ENCODE measurements at regions not wholly inside any gene's neighbourhood (a gene's known extent, or its start where the extent isn't known, plus 50 kb on each side); places are given as distances from the start of the nearest gene placed in this dataset.

GRCh38 chr9:91026266-91026665 lies 224.6 kb downstream of the SYK start:
- ChIA-PET CTCF (interaction anchor here (1.7 kb wide), 1 partner anchor 11 kb away, joined by 5 read pairs; no protein-coding TSS in a partner anchor), POLR2A (no interaction called here)
- Histone ChIP-seq H3K27me3 (ENCODE audit: insufficient read depth) (no peaks in the 10 kb centered on the region), H3F3A (replicated peaks; ENCODE audit: insufficient read depth) (no peaks in the 10 kb centered on the region), H3K9ac (no peak overlapping the region), H3K27ac (ENCODE audit: low read depth in 2 of 2, low read length in 1 of 2) (no peak overlapping the region), H3K4me3 (ENCODE audit: low read depth in 2 of 2, low read length in 1 of 2) (no peak overlapping the region), H3K9me2 (no peaks in the 10 kb centered on the region), H3K36me3 (replicated peaks in 1 of 2; ENCODE audit: control insufficient read depth in 1 of 2, insufficient read depth in 2 of 2, low read length in 1 of 2) (no peaks in the 10 kb centered on the region), H3K79me2 (ENCODE audit: insufficient read depth) (no peaks in the 10 kb centered on the region), H3K4me2 (no peak overlapping the region), H2AFZ (ENCODE audit: low read depth) (no peak overlapping the region), H3K4me1 (ENCODE audit: control insufficient read depth in 1 of 2, insufficient read depth in 2 of 2, low read depth in 1 of 2, low read length in 1 of 2) (no peaks in the 10 kb centered on the region), H3K9me3 (no peaks in the 10 kb centered on the region), H4K20me1 (ENCODE audit: insufficient read depth) (no peaks in the 10 kb centered on the region)
- TF ChIP-seq ELF1 (IDR thresholded peaks at IDR 0.05): no peak
- no peak for TF ChIP-seq JUND (IDR thresholded peaks at IDR 0.05)
- TF ChIP-seq GATA2 (CRISPR knock-in tag; IDR thresholded peaks at IDR 0.05): no peak
- no peak for DNase-seq
- WGBS (ENCODE audit: low lambda C conversion rate): 57% methylated on average over 8 of the region's 8 CpGs

- no peak overlapping the region for H3K9ac ChIP-seq
- H3K36me3 ChIP-seq (replicated peaks in 1 of 2; ENCODE audit: control insufficient read depth in 1 of 2, insufficient read depth in 2 of 2, low read length in 1 of 2): no peaks in the 10 kb centered on the region
- no peak overlapping the region for H3K4me3 ChIP-seq (ENCODE audit: low read depth in 2 of 2, low read length in 1 of 2)
- no peak overlapping the region for H3K27ac ChIP-seq (ENCODE audit: low read depth in 2 of 2, low read length in 1 of 2)
- no peak for DNase-seq
- H3K9me3 ChIP-seq: no peaks in the 10 kb centered on the region
- no peak overlapping the region for H2AFZ ChIP-seq (ENCODE audit: low read depth)
- H3K4me2 ChIP-seq: no peak overlapping the region
- no peak for TF ChIP-seq NFIC (IDR thresholded peaks at IDR 0.05; ENCODE audit: borderline replicate concordance)
- TF ChIP-seq GABPA (IDR thresholded peaks at IDR 0.05; ENCODE audit: low read depth): no peak
- TF ChIP-seq ZBTB33 (IDR thresholded peaks at IDR 0.05; ENCODE audit: borderline replicate concordance, low read depth): no peak
- TF ChIP-seq, protein P1, sequence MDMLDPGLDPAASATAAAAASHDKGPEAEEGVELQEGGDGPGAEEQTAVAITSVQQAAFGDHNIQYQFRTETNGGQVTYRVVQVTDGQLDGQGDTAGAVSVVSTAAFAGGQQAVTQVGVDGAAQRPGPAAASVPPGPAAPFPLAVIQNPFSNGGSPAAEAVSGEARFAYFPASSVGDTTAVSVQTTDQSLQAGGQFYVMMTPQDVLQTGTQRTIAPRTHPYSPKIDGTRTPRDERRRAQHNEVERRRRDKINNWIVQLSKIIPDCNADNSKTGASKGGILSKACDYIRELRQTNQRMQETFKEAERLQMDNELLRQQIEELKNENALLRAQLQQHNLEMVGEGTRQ (IDR thresholded peaks at IDR 0.05; ENCODE audit: borderline replicate concordance, low read depth, low read length): no peak
- no peak for TF ChIP-seq MXI1 (IDR thresholded peaks at IDR 0.05; ENCODE audit: low read depth, low read length)
- TF ChIP-seq FOSL2 (IDR thresholded peaks at IDR 0.05; ENCODE audit: borderline replicate concordance, low read depth): no peak
- TF ChIP-seq RFX5 (IDR thresholded peaks at IDR 0.05; ENCODE audit: low read length): no peak
- TF ChIP-seq RAD21 (IDR thresholded peaks at IDR 0.05; ENCODE audit: low read length): no peak
- no peak for TF ChIP-seq FOXM1 (IDR thresholded peaks at IDR 0.05; ENCODE audit: low read depth)
- no peak for TF ChIP-seq FOXJ3 (CRISPR knock-in tag; IDR thresholded peaks at IDR 0.05)
- TF ChIP-seq, protein P2, sequence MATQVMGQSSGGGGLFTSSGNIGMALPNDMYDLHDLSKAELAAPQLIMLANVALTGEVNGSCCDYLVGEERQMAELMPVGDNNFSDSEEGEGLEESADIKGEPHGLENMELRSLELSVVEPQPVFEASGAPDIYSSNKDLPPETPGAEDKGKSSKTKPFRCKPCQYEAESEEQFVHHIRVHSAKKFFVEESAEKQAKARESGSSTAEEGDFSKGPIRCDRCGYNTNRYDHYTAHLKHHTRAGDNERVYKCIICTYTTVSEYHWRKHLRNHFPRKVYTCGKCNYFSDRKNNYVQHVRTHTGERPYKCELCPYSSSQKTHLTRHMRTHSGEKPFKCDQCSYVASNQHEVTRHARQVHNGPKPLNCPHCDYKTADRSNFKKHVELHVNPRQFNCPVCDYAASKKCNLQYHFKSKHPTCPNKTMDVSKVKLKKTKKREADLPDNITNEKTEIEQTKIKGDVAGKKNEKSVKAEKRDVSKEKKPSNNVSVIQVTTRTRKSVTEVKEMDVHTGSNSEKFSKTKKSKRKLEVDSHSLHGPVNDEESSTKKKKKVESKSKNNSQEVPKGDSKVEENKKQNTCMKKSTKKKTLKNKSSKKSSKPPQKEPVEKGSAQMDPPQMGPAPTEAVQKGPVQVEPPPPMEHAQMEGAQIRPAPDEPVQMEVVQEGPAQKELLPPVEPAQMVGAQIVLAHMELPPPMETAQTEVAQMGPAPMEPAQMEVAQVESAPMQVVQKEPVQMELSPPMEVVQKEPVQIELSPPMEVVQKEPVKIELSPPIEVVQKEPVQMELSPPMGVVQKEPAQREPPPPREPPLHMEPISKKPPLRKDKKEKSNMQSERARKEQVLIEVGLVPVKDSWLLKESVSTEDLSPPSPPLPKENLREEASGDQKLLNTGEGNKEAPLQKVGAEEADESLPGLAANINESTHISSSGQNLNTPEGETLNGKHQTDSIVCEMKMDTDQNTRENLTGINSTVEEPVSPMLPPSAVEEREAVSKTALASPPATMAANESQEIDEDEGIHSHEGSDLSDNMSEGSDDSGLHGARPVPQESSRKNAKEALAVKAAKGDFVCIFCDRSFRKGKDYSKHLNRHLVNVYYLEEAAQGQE (IDR thresholded peaks at IDR 0.05; ENCODE audit: low read depth, low read length): no peak
- TF ChIP-seq, protein P3, sequence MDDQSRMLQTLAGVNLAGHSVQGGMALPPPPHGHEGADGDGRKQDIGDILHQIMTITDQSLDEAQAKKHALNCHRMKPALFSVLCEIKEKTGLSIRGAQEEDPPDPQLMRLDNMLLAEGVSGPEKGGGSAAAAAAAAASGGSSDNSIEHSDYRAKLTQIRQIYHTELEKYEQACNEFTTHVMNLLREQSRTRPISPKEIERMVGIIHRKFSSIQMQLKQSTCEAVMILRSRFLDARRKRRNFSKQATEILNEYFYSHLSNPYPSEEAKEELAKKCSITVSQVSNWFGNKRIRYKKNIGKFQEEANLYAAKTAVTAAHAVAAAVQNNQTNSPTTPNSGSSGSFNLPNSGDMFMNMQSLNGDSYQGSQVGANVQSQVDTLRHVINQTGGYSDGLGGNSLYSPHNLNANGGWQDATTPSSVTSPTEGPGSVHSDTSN (IDR thresholded peaks at IDR 0.05): no peak
- TF ChIP-seq RCOR1 (IDR thresholded peaks at IDR 0.05; ENCODE audit: low read length): no peak
- no peaks in the 10 kb centered on the region for H3K27me3 ChIP-seq (ENCODE audit: insufficient read depth)
- CTCF ChIA-PET: interaction anchor here (1.7 kb wide), 1 partner anchor 10 kb away, joined by 5 read pairs; no protein-coding TSS in a partner anchor
- POLR2A ChIA-PET: no interaction called here
- H3K9me2 ChIP-seq: no peaks in the 10 kb centered on the region
- WGBS (ENCODE audit: low lambda C conversion rate): 74% methylated on average over 3 of the region's 3 CpGs
- H3F3A ChIP-seq (replicated peaks; ENCODE audit: insufficient read depth): no peaks in the 10 kb centered on the region
- H3K79me2 ChIP-seq (ENCODE audit: insufficient read depth): no peaks in the 10 kb centered on the region
- H3K4me1 ChIP-seq (ENCODE audit: control insufficient read depth in 1 of 2, insufficient read depth in 2 of 2, low read depth in 1 of 2, low read length in 1 of 2): no peaks in the 10 kb centered on the region
- H4K20me1 ChIP-seq (ENCODE audit: insufficient read depth): no peaks in the 10 kb centered on the region
Observed at GRCh38 chr9:91027005-91027404, 225.4 kb downstream of the SYK start.
